Stimulated activated CD4-positive, alpha-beta T cell treated with anti-CD3 and anti-CD28 coated beads, Interleukin-2, amount 100 ng/mL, for 48 hours (primary cell): ENCODE measurements at regions not wholly inside any gene's neighbourhood (a gene's known extent, or its start where the extent isn't known, plus 50 kb on each side); places are given as distances from the start of the nearest gene placed in this dataset.
"Not testable (repeated sequence)": the region's sequence is repeated elsewhere in the genome, so short reads cannot be mapped to it uniquely, and the experiment has no call there.

Source experiments
- DNase-seq, 2 donors: peaks; one replicate each; pipeline ENCODE4 v3.0.0-alpha.2; 2020

GRCh38 chrX:71822314-71822713 lies 59.2 kb downstream of the CXorf49B start:
- DNase-seq: not testable (repeated sequence)

- no peak for DNase-seq
Observed at GRCh38 chrX:71823391-71824057, 60.4 kb downstream of the CXorf49B start.

- DNase-seq: no peak
Observed at GRCh38 chrX:71828086-71828485, 64.9 kb downstream of the CXorf49B start.

GRCh38 chrX:71838092-71838491 lies 72.6 kb upstream of the NHSL2 start:
- DNase-seq: not testable (repeated sequence)

GRCh38 chrX:71846429-71846828 lies 64.2 kb upstream of the NHSL2 start:
- no peak for DNase-seq

- no peak for DNase-seq
Observed at GRCh38 chrX:71852182-71852581, 58.5 kb upstream of the NHSL2 start.

- peak; percentile 27 for DNase-seq
Observed at GRCh38 chrX:71859637-71860036, 51.0 kb upstream of the NHSL2 start.
